ENCODE measurements at regions not wholly inside any gene's neighbourhood (a gene's known extent, or its start where the extent isn't known, plus 50 kb on each side); places are given as distances from the start of the nearest gene placed in this dataset.

GRCh38 chr17:54666559-54666958 is 234.1 kb upstream of the TOM1L1 start:
- TF ChIP-seq JUN (CRISPR knock-in tag; IDR thresholded peaks at IDR 0.05) = no peak
- no peak for TF ChIP-seq MEIS2 (CRISPR knock-in tag; IDR thresholded peaks at IDR 0.05)
- TF ChIP-seq ZNF329 (CRISPR knock-in tag; IDR thresholded peaks at IDR 0.05; ENCODE audit: low read depth) = no peak
- no peak for TF ChIP-seq CTCF (CRISPR knock-in tag; IDR thresholded peaks at IDR 0.05)
- no peak for TF ChIP-seq ERF (CRISPR knock-in tag; IDR thresholded peaks at IDR 0.05)
- no peak for TF ChIP-seq TFAP4 (IDR thresholded peaks at IDR 0.05; ENCODE audit: borderline replicate concordance, low read depth)
- TF ChIP-seq REST (IDR thresholded peaks at IDR 0.05; ENCODE audit: borderline replicate concordance in 1 of 2, low read depth in 1 of 2, low read length in 2 of 2) = no peak
- TF ChIP-seq RAD21 (CRISPR knock-in tag; IDR thresholded peaks at IDR 0.05) = no peak
- no peak for TF ChIP-seq TRIM24 (CRISPR knock-in tag; IDR thresholded peaks at IDR 0.05)
- no peak for TF ChIP-seq POLR2A (IDR thresholded peaks at IDR 0.05; ENCODE audit: insufficient read depth in 1 of 2, low read depth in 2 of 2, low read length in 2 of 2)
- TF ChIP-seq HNF4G (IDR thresholded peaks at IDR 0.05; ENCODE audit: borderline replicate concordance, low read depth, low read length) = no peak
- TF ChIP-seq HNF4G (CRISPR knock-in tag; IDR thresholded peaks at IDR 0.05; ENCODE audit: borderline replicate concordance, low read depth) = no peak
- no peak for TF ChIP-seq NR1H2 (CRISPR knock-in tag; IDR thresholded peaks at IDR 0.05; ENCODE audit: borderline replicate concordance, low read depth)
- no peak for TF ChIP-seq JUND (CRISPR knock-in tag; IDR thresholded peaks at IDR 0.05)
